SJSA1 (cell line): ENCODE measurements at regions not wholly inside any gene's neighbourhood (a gene's known extent, or its start where the extent isn't known, plus 50 kb on each side); places are given as distances from the start of the nearest gene placed in this dataset.
"Not testable (repeated sequence)": the region's sequence is repeated elsewhere in the genome, so short reads cannot be mapped to it uniquely, and the experiment has no call there.

ENCODE experiments used
- DNase-seq, 2 experiments: peaks; one replicate each; pipeline ENCODE4 v3.0.0-alpha.2; 2015 to 2020; ENCODE audit warnings: low spot score in 2 of 2, low read depth in 1 of 2
- H3K27ac ChIP-seq: fragments of 250-450 bp; sonication (Bioruptor Pico); 2 replicates; pipeline ENCODE4 v1.5.1; 2020; ENCODE audit warnings: mild to moderate bottlenecking, moderate library complexity
- H3K27me3 ChIP-seq: fragments of 250-450 bp; sonication (Bioruptor Pico); replicated peaks from 2 replicates; pipeline ENCODE4 v1.5.1; 2020; ENCODE audit warnings: mild to moderate bottlenecking, moderate library complexity
- H3K36me3 ChIP-seq: fragments of 250-450 bp; sonication (Bioruptor Pico); 2 replicates; pipeline ENCODE4 v1.5.1; 2020; ENCODE audit warnings: mild to moderate bottlenecking
- H3K4me1 ChIP-seq: fragments of 250-450 bp; sonication (Bioruptor Pico); replicated peaks from 2 replicates; pipeline ENCODE4 v1.6.1; 2021; ENCODE audit warnings: mild to moderate bottlenecking
- H3K4me3 ChIP-seq: fragments of 250-450 bp; sonication (Bioruptor Pico); 2 replicates; pipeline ENCODE4 v1.5.1; 2020; ENCODE audit warnings: mild to moderate bottlenecking
- H3K9me3 ChIP-seq: fragments of 250-450 bp; sonication (Bioruptor Pico); replicated peaks from 2 replicates; pipeline ENCODE4 v1.5.1; 2020; ENCODE audit warnings: mild to moderate bottlenecking

- H3K36me3 ChIP-seq = no peaks in the 10 kb centered on the region
- no peaks in the 10 kb centered on the region for H3K27me3 ChIP-seq
- peaks cover 3% of the 10 kb centered on the region; the same call in 1 of the 2 replicates for H3K9me3 ChIP-seq
- DNase-seq = no peak
- no peak overlapping the region for H3K27ac ChIP-seq
- no peak overlapping the region for H3K4me3 ChIP-seq
- no peaks in the 10 kb centered on the region for H3K4me1 ChIP-seq
Measured at GRCh38 chr5:105865834-105866233, 1804.9 kb downstream of the EFNA5 start.

GRCh38 chr5:105859350-105859749, 1811.4 kb downstream of the EFNA5 start:
- not testable (repeated sequence) for H3K36me3 ChIP-seq, H3K4me3 ChIP-seq, H3K9me3 ChIP-seq, H3K27ac ChIP-seq, DNase-seq, H3K4me1 ChIP-seq, H3K27me3 ChIP-seq

GRCh38 chr5:105849701-105850100, 1821.0 kb downstream of the EFNA5 start:
- H3K4me3 ChIP-seq = no peak overlapping the region
- H3K9me3 ChIP-seq = no peaks in the 10 kb centered on the region
- no peak for DNase-seq
- H3K27ac ChIP-seq = no peak overlapping the region
- H3K36me3 ChIP-seq = no peaks in the 10 kb centered on the region
- no peaks in the 10 kb centered on the region for H3K4me1 ChIP-seq
- no peaks in the 10 kb centered on the region for H3K27me3 ChIP-seq

GRCh38 chr5:105840800-105841199, 1829.9 kb downstream of the EFNA5 start:
- Histone ChIP-seq H3K36me3 (no peaks in the 10 kb centered on the region), H3K4me3 (no peak overlapping the region), H3K27me3 (no peaks in the 10 kb centered on the region), H3K27ac (no peak overlapping the region), H3K9me3 (peaks cover 21% of the 10 kb centered on the region), H3K4me1 (no peaks in the 10 kb centered on the region)
- DNase-seq = no peak

GRCh38 chr5:105836887-105837286, 1833.8 kb downstream of the EFNA5 start:
- DNase-seq = no peak
- no peaks in the 10 kb centered on the region for H3K27me3 ChIP-seq
- no peak overlapping the region for H3K4me3 ChIP-seq
- no peak overlapping the region for H3K27ac ChIP-seq
- H3K36me3 ChIP-seq = no peaks in the 10 kb centered on the region
- H3K4me1 ChIP-seq = no peaks in the 10 kb centered on the region
- H3K9me3 ChIP-seq = peaks cover 27% of the 10 kb centered on the region

GRCh38 chr5:105836268-105836667, 1834.5 kb downstream of the EFNA5 start:
- Histone ChIP-seq H3K4me3 (no peak overlapping the region), H3K27me3 (no peaks in the 10 kb centered on the region), H3K4me1 (no peaks in the 10 kb centered on the region), H3K9me3 (peaks cover 25% of the 10 kb centered on the region), H3K36me3 (no peaks in the 10 kb centered on the region), H3K27ac (no peak overlapping the region)
- DNase-seq = no peak

GRCh38 chr5:105828821-105829220, 1841.9 kb downstream of the EFNA5 start:
- no peaks in the 10 kb centered on the region for H3K4me1 ChIP-seq
- no peak for DNase-seq
- H3K36me3 ChIP-seq = no peaks in the 10 kb centered on the region
- no peak overlapping the region for H3K27ac ChIP-seq
- no peak overlapping the region for H3K4me3 ChIP-seq
- no peaks in the 10 kb centered on the region for H3K27me3 ChIP-seq
- H3K9me3 ChIP-seq = peaks cover 9% of the 10 kb centered on the region

GRCh38 chr5:105821800-105822199, 1848.9 kb downstream of the EFNA5 start:
- Histone ChIP-seq H3K27me3 (no peaks in the 10 kb centered on the region), H3K4me1 (no peaks in the 10 kb centered on the region), H3K4me3 (no peak overlapping the region), H3K9me3 (no peaks in the 10 kb centered on the region; the same call in 1 of the 2 replicates), H3K27ac (no peak overlapping the region), H3K36me3 (no peaks in the 10 kb centered on the region)
- DNase-seq = no peak

GRCh38 chr5:105817914-105818313, 1852.8 kb downstream of the EFNA5 start:
- Histone ChIP-seq H3K27ac (no peak overlapping the region), H3K9me3 (no peaks in the 10 kb centered on the region; the same call in 1 of the 2 replicates), H3K4me3 (no peak overlapping the region), H3K27me3 (no peaks in the 10 kb centered on the region), H3K4me1 (no peaks in the 10 kb centered on the region), H3K36me3 (no peaks in the 10 kb centered on the region)
- no peak for DNase-seq

GRCh38 chr5:105817416-105817815, 1853.3 kb downstream of the EFNA5 start:
- no peaks in the 10 kb centered on the region for H3K36me3 ChIP-seq
- no peak for DNase-seq
- no peaks in the 10 kb centered on the region for H3K27me3 ChIP-seq
- no peaks in the 10 kb centered on the region; the same call in 1 of the 2 replicates for H3K9me3 ChIP-seq
- H3K27ac ChIP-seq = no peak overlapping the region
- no peaks in the 10 kb centered on the region for H3K4me1 ChIP-seq
- no peak overlapping the region for H3K4me3 ChIP-seq

- Histone ChIP-seq H3K9me3 (no peaks in the 10 kb centered on the region; the same call in 1 of the 2 replicates), H3K36me3 (no peaks in the 10 kb centered on the region), H3K27ac (no peak overlapping the region), H3K4me3 (no peak overlapping the region), H3K4me1 (no peaks in the 10 kb centered on the region), H3K27me3 (no peaks in the 10 kb centered on the region)
- DNase-seq = no peak
Measured at GRCh38 chr5:105816961-105817360, 1853.8 kb downstream of the EFNA5 start.

- Histone ChIP-seq H3K4me1 (no peaks in the 10 kb centered on the region), H3K9me3 (no peaks in the 10 kb centered on the region; the same call in 1 of the 2 replicates), H3K27me3 (no peaks in the 10 kb centered on the region), H3K4me3 (no peak overlapping the region), H3K36me3 (no peaks in the 10 kb centered on the region), H3K27ac (no peak overlapping the region)
- no peak for DNase-seq
Measured at GRCh38 chr5:105812304-105812703, 1858.4 kb downstream of the EFNA5 start.

GRCh38 chr5:105807951-105808350, 1862.8 kb downstream of the EFNA5 start:
- Histone ChIP-seq H3K4me3 (no peak overlapping the region), H3K36me3 (no peaks in the 10 kb centered on the region), H3K27me3 (no peaks in the 10 kb centered on the region), H3K27ac (no peak overlapping the region), H3K4me1 (no peaks in the 10 kb centered on the region), H3K9me3 (peaks cover 2% of the 10 kb centered on the region; the same call in 1 of the 2 replicates)
- DNase-seq = no peak

GRCh38 chr5:105807290-105807689, 1863.4 kb downstream of the EFNA5 start:
- DNase-seq = no peak

GRCh38 chr5:105806596-105806995, 1864.1 kb downstream of the EFNA5 start:
- Histone ChIP-seq H3K9me3 (peaks cover 2% of the 10 kb centered on the region; the same call in 1 of the 2 replicates), H3K4me1 (no peaks in the 10 kb centered on the region), H3K36me3 (no peaks in the 10 kb centered on the region), H3K4me3 (no peak overlapping the region), H3K27me3 (no peaks in the 10 kb centered on the region), H3K27ac (no peak overlapping the region)
- DNase-seq = no peak

More at GRCh38 chr5:105807290-105807689, 1863.4 kb downstream of the EFNA5 start:
- Histone ChIP-seq H3K9me3 (peaks cover 2% of the 10 kb centered on the region; the same call in 1 of the 2 replicates), H3K4me3 (no peak overlapping the region), H3K27ac (no peak overlapping the region), H3K4me1 (no peaks in the 10 kb centered on the region), H3K27me3 (no peaks in the 10 kb centered on the region), H3K36me3 (no peaks in the 10 kb centered on the region)
